Left renal pelvis (tissue), 4 donors: ENCODE measurements at regions not wholly inside any gene's neighbourhood (a gene's known extent, or its start where the extent isn't known, plus 50 kb on each side); places are given as distances from the start of the nearest gene placed in this dataset.
A peak's percentile ranks its signal among the peaks of the same experiment; 100 is the strongest.
"Not testable (repeated sequence)": the region's sequence is repeated elsewhere in the genome, so short reads cannot be mapped to it uniquely, and the experiment has no call there.

Experiments
- DNase-seq, 4 donors: peaks; one replicate each; pipeline ENCODE4 v3.0.0-alpha.2; 2013; ENCODE audit warnings: low read depth in 4 of 4, low spot score in 3 of 4

- DNase-seq = no peak
These were observed 673.8 kb downstream of the ANKRD7 start for GRCh38 chr7:118898284-118898683.

GRCh38 chr7:118902600-118902999, 678.1 kb downstream of the ANKRD7 start:
- no peak for DNase-seq

- DNase-seq = no peak
These were observed 683.5 kb downstream of the ANKRD7 start for GRCh38 chr7:118907911-118908527.

DNA sequence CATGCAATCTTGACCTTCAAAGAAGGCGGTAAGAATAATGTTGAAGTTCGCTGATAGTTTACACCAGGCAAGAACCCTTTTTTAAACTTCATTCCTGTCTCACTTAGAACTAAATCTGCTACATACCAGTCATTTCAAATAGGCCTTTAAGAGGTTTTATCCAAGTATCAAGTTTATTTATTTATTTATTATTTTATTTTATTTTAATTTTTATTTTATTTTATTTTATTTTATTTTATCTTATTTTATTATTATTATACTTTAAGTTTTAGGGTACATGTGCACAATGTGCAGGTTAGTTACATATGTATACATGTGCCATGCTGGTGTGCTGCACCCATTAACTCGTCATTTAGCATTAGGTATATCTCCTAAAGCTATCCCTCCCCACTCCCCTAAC, 691.6 kb downstream of the ANKRD7 start:
- DNase-seq = not testable (repeated sequence)

GRCh38 chr7:118918556-118918955, 694.1 kb downstream of the ANKRD7 start:
- peak in 1 of 4 donors; percentile 14 for DNase-seq

- DNase-seq = no peak
These were observed 714.3 kb downstream of the ANKRD7 start for GRCh38 chr7:118938845-118939244.

- DNase-seq = no peak
These were observed 719.8 kb downstream of the ANKRD7 start for GRCh38 chr7:118944271-118944670.

- no peak for DNase-seq
These were observed 721.6 kb downstream of the ANKRD7 start for GRCh38 chr7:118945911-118946682.

- no peak for DNase-seq
These were observed 724.0 kb downstream of the ANKRD7 start for GRCh38 chr7:118948508-118948907.

GRCh38 chr7:118949031-118949430, 724.5 kb downstream of the ANKRD7 start:
- no peak for DNase-seq

DNA sequence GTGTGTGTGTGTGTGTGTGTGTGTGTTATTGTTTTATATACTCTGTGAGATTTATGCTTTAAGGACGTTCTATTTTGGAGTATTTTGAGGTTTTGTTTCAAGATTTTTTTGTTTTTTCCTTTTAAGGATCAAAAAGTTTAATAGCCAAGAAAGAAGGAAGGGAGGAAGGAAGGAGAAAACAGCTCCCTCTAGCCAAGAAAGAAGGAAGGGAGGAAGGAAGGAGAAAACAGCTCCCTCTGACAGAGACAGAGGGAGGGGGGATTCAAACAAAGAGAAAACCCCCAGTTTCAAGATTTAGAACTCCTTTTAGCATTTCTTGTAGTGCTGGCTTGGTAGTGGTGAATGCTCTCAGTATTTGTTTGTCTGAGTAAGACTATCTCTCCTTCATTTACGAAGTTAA, 731.8 kb downstream of the ANKRD7 start:
- DNase-seq = not testable (repeated sequence)

- DNase-seq = no peak
These were observed 744.9 kb downstream of the ANKRD7 start for GRCh38 chr7:118969370-118969769.

DNA sequence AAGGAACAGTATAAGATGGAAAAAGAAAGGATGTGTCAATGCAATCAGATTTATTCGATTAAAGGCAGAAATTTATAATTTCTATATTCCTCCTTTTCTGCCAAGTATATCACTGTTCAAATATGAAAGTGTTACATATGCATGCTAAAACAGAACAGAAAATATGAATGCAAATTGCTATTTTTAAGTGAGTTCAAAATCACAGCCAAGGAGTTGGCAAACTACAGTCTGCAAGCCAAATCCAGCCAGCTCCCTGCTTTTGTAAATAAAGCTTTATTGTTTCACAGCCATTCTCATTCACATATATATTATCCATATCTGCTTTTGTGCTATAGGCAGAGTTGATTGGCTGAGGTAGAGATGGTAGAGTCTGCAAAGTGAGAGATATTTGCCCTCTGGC, 747.2 kb downstream of the ANKRD7 start:
- DNase-seq = no peak

- no peak for DNase-seq
These were observed 750.3 kb downstream of the ANKRD7 start for GRCh38 chr7:118974836-118975235.

GRCh38 chr7:118995350-118995749, 770.8 kb downstream of the ANKRD7 start:
- no peak for DNase-seq

DNA sequence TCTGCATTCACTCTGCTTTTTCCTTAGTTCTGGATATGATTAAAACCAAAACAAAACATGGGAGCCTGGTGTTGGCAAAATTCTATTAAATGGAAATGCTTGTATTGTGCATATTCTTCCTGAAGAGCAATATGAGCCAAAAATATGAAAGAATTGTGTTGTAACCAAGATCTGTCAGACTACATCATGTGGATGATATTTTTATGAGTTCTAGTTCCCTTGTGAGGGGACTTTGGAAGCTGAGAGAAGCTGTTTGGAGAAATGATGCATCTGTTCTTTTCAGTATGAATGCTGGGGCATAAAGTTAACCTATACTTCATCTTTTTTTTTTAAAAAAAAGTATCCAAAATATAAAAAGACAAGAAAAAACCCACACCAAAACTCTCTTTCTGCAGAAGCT, 782.7 kb downstream of the ANKRD7 start:
- DNase-seq = no peak

GRCh38 chr7:119010635-119011034, 786.1 kb downstream of the ANKRD7 start:
- DNase-seq = no peak

DNA sequence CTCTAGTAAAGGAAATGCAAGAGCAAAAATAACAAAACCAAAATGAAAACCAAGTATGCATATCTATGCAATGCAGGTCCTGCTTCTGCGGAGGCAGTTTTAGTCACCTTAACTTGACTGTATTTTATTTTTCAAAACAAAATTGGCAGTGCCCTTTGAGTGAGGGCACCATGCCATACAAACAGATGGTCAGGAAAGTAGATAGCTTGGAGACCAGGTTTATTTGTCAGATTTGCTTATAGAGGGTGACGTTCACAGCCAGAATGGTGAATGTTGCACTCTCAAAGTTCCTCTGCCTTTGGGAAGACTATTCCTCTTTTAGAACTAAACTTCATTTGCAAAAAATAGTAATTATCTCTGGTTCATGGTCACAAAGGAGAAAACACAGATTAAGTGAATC, 801.9 kb downstream of the ANKRD7 start:
- no peak for DNase-seq

GRCh38 chr7:119028736-119029135, 804.2 kb downstream of the ANKRD7 start:
- DNase-seq = no peak

DNA sequence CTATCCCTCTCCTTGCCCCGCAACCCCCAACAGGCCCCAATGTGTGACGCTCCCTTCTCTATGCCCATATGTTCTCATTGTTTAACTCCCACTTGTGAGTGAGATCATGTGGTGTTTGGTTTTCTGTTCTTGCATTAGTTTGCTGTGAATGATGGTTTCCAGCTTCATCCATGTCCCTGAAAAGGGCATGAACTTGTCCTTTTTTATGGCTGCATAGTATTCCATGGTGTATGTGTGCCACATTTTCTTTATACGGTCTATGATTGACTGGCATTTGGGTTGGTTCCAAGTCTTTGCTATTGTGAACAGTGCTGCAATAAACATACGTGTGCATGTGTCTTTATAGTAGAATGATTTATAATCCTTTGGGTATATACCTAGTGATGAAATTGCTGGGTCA, 807.6 kb downstream of the ANKRD7 start:
- DNase-seq = not testable (repeated sequence)

DNA sequence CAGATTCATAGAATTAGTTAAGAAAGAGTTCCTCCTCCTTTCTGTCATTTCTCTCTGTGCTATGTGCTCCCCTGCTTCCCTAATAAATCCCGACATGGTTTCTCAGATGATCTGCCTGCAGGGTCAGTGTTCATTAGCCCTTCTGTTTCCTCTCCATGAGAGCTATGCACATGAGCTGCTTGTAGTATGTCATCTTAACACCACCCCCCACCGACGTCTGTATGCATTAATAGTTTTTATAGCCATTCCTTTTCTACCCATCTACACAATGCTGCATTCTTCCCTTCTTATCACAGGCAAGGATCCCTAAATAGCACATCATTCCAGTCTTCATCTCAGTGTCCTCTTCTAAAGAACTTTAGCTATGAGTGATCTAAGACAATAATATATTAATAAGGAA, 809.1 kb downstream of the ANKRD7 start:
- no peak for DNase-seq

- DNase-seq = no peak
These were observed 813.4 kb downstream of the ANKRD7 start for GRCh38 chr7:119037941-119038340.
